DOHH2 (cell line): ENCODE measurements at regions not wholly inside any gene's neighbourhood (a gene's known extent, or its start where the extent isn't known, plus 50 kb on each side); places are given as distances from the start of the nearest gene placed in this dataset.

Experiments
- EZH2phosphoT487 ChIP-seq: fragments of 200-600 bp; sonication (generic); IDR thresholded peaks from 2 replicates; pipeline ENCODE4 v1.6.1; 2017; ENCODE audit warnings: borderline replicate concordance, mild to moderate bottlenecking, antibody characterized with exemption, low read length, moderate library complexity, mixed read lengths
- TF ChIP-seq, protein P1 (sequence below): fragments of 200-600 bp; sonication (generic); IDR thresholded peaks from one replicate; pipeline ENCODE4 v1.5.1; 2014; ENCODE audit warnings: antibody characterized with exemption, mild to moderate bottlenecking, low read depth, low read length; ENCODE audit not compliant: poor library complexity, severe bottlenecking

DNA sequence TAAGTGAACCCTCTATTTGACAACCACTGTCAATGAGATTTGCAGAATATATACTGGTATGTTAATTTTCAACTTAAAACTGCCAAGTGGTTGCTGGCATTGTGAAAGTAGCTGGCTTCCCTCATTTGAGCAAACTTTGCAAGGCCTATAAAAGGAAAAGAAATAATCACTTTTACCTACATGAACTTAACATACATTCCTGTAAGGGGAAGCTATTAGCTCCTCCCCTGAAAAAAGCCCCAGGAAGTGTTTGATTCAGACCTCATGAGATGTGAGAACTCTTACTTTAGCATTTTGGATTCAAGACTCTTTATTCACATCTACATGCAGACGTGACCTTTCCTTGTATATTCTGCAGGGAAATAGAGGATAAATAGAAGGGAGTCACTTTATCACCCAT is 175.6 kb downstream of the OTUD1 start:
- TF ChIP-seq, protein P1, sequence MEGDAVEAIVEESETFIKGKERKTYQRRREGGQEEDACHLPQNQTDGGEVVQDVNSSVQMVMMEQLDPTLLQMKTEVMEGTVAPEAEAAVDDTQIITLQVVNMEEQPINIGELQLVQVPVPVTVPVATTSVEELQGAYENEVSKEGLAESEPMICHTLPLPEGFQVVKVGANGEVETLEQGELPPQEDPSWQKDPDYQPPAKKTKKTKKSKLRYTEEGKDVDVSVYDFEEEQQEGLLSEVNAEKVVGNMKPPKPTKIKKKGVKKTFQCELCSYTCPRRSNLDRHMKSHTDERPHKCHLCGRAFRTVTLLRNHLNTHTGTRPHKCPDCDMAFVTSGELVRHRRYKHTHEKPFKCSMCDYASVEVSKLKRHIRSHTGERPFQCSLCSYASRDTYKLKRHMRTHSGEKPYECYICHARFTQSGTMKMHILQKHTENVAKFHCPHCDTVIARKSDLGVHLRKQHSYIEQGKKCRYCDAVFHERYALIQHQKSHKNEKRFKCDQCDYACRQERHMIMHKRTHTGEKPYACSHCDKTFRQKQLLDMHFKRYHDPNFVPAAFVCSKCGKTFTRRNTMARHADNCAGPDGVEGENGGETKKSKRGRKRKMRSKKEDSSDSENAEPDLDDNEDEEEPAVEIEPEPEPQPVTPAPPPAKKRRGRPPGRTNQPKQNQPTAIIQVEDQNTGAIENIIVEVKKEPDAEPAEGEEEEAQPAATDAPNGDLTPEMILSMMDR = no peak
- no peak for TF ChIP-seq EZH2phosphoT487
